ENCODE measurements at regions not wholly inside any gene's neighbourhood (a gene's known extent, or its start where the extent isn't known, plus 50 kb on each side); places are given as distances from the start of the nearest gene placed in this dataset.
A peak's percentile ranks its signal among the peaks of the same experiment; 100 is the strongest.
"Not testable (repeated sequence)": the region's sequence is repeated elsewhere in the genome, so short reads cannot be mapped to it uniquely, and the experiment has no call there.

GRCh38 chr16:51845586-51846305 lies 694.7 kb upstream of the SALL1 start:
- TF ChIP-seq, protein P1, sequence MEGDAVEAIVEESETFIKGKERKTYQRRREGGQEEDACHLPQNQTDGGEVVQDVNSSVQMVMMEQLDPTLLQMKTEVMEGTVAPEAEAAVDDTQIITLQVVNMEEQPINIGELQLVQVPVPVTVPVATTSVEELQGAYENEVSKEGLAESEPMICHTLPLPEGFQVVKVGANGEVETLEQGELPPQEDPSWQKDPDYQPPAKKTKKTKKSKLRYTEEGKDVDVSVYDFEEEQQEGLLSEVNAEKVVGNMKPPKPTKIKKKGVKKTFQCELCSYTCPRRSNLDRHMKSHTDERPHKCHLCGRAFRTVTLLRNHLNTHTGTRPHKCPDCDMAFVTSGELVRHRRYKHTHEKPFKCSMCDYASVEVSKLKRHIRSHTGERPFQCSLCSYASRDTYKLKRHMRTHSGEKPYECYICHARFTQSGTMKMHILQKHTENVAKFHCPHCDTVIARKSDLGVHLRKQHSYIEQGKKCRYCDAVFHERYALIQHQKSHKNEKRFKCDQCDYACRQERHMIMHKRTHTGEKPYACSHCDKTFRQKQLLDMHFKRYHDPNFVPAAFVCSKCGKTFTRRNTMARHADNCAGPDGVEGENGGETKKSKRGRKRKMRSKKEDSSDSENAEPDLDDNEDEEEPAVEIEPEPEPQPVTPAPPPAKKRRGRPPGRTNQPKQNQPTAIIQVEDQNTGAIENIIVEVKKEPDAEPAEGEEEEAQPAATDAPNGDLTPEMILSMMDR (IDR thresholded peaks at IDR 0.05; ENCODE audit: low read depth, low read length) = no peak
- no peak for DNase-seq (ENCODE audit: low read depth in 2 of 2)
- H3K4me3 ChIP-seq (replicated peaks in 1 of 2; ENCODE audit: low read depth in 2 of 2, low read length in 2 of 2) = no peak overlapping the region

GRCh38 chr16:51839727-51840462 lies 688.8 kb upstream of the SALL1 start:
- H3K4me3 ChIP-seq (replicated peaks in 1 of 2; ENCODE audit: low read depth in 2 of 2, low read length in 2 of 2) = no peak overlapping the region
- TF ChIP-seq, protein P1 (IDR thresholded peaks at IDR 0.05; ENCODE audit: low read depth, low read length) = no peak
- DNase-seq (ENCODE audit: low read depth in 2 of 2) = peak in 1 of 2 donors; percentile 31

- no peak overlapping the region for H3K4me3 ChIP-seq (replicated peaks in 1 of 2; ENCODE audit: low read depth in 2 of 2, low read length in 2 of 2)
- TF ChIP-seq, protein P1 (IDR thresholded peaks at IDR 0.05; ENCODE audit: low read depth, low read length) = no peak
- no peak for DNase-seq (ENCODE audit: low read depth in 2 of 2)
Observed at GRCh38 chr16:51834794-51835193, 683.7 kb upstream of the SALL1 start.

DNA sequence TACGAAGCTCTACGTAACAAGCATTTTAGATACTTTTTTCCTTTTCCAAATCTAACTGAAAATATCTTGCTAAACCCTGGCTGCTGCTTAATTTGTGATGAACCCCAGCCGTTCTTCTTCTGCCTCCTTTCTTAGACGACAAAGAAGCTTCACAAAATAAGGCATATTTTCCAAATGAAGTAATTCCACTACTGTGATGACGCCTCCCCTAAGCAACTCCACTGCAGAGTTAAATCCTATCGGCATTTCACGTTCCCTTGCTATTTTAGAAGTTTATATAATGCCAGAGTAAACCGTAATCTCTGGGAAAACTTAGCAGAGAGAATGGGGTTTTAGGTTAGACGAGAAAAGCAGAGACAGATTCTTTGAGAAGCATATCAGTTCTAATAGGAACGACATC lies 683.1 kb upstream of the SALL1 start:
- TF ChIP-seq, protein P1 (IDR thresholded peaks at IDR 0.05; ENCODE audit: low read depth, low read length) = no peak
- peak; percentile 15 to 50 for DNase-seq (ENCODE audit: low read depth in 2 of 2)
- no peak overlapping the region for H3K4me3 ChIP-seq (replicated peaks in 1 of 2; ENCODE audit: low read depth in 2 of 2, low read length in 2 of 2)

GRCh38 chr16:51831595-51832367 lies 680.7 kb upstream of the SALL1 start:
- no peak overlapping the region for H3K4me3 ChIP-seq (replicated peaks in 1 of 2; ENCODE audit: low read depth in 2 of 2, low read length in 2 of 2)
- DNase-seq (ENCODE audit: low read depth in 2 of 2) = no peak
- TF ChIP-seq, protein P1 (IDR thresholded peaks at IDR 0.05; ENCODE audit: low read depth, low read length) = no peak

DNA sequence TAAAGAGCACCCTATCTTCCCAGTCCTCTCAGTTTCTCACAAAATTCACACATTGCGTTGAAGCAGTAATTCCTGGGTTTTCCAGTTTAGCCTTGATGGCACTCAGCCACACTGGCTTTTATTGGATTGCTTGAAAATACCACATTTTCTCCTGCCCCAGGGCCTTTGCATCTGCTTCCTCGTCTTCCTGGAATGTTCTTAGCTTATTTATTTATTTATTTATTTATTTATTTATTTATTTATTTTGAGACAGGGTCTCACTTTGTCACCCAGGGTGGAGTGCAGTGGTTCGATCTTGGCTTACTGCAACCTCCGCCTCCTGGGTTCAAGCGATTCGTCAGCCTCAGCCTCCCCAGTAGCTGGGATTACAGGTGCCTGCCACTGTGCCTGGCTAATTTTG lies 680.0 kb upstream of the SALL1 start:
- DNase-seq (ENCODE audit: low read depth in 2 of 2) = not testable (repeated sequence)

DNA sequence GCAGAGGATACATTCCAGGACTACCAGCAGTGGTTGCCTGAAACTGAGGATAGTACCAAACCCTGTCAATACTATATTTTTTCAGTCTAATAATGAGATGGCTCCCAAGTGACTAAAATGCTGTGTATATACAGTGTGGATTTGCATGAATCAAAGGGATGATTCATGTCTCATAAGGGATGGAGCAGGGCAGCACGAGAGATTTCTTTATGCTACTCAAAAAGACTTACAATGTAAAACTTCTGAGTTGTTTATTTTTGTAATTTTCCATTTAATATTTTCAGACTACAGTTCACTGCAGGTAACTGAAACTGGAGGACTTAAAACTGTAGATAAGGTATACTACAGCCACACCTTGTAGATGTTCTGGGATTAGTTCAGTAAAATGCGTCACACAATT lies 674.7 kb upstream of the SALL1 start:
- H3K4me3 ChIP-seq (replicated peaks in 1 of 2; ENCODE audit: low read depth in 2 of 2, low read length in 2 of 2) = no peak overlapping the region
- TF ChIP-seq, protein P1 (IDR thresholded peaks at IDR 0.05; ENCODE audit: low read depth, low read length) = no peak
- peak in 1 of 2 donors; percentile 37 for DNase-seq (ENCODE audit: low read depth in 2 of 2)

More for the DNA sequence above, 680.0 kb upstream of the SALL1 start:
- H3K4me3 ChIP-seq (replicated peaks in 1 of 2; ENCODE audit: low read depth in 2 of 2, low read length in 2 of 2) = not testable (repeated sequence)

Data from cardiac fibroblast (primary cell).